ENCODE measurements at regions not wholly inside any gene's neighbourhood (a gene's known extent, or its start where the extent isn't known, plus 50 kb on each side); places are given as distances from the start of the nearest gene placed in this dataset.

- no peak for TF ChIP-seq CTCF (conservative IDR thresholded peaks at IDR 0.05; ENCODE audit: control insufficient read depth, insufficient read depth, low read depth, low read length)
- H3K4me3 ChIP-seq (ENCODE audit: control insufficient read depth, low read depth, low read length) = no peak overlapping the region
- DNase-seq (ENCODE audit: low read depth) = no peak
Observed at GRCh38 chr12:118571730-118572129, 195.4 kb downstream of the SUDS3 start.

- TF ChIP-seq CTCF (conservative IDR thresholded peaks at IDR 0.05; ENCODE audit: control insufficient read depth, insufficient read depth, low read depth, low read length) = no peak
Observed at GRCh38 chr12:118574288-118574687, 197.9 kb downstream of the SUDS3 start.

GRCh38 chr12:118575730-118576129 lies 199.4 kb downstream of the SUDS3 start:
- no peak for TF ChIP-seq CTCF (conservative IDR thresholded peaks at IDR 0.05; ENCODE audit: control insufficient read depth, insufficient read depth, low read depth, low read length)
- no peak overlapping the region for H3K4me3 ChIP-seq (ENCODE audit: control insufficient read depth, low read depth, low read length)
- DNase-seq (ENCODE audit: low read depth) = no peak

More at GRCh38 chr12:118574288-118574687, 197.9 kb downstream of the SUDS3 start:
- H3K4me3 ChIP-seq (ENCODE audit: control insufficient read depth, low read depth, low read length) = no peak overlapping the region
- DNase-seq (ENCODE audit: low read depth) = no peak

- no peak for TF ChIP-seq CTCF (conservative IDR thresholded peaks at IDR 0.05; ENCODE audit: control insufficient read depth, insufficient read depth, low read depth, low read length)
- no peak for DNase-seq (ENCODE audit: low read depth)
- no peak overlapping the region for H3K4me3 ChIP-seq (ENCODE audit: control insufficient read depth, low read depth, low read length)
Observed at GRCh38 chr12:118581371-118581770, 205.0 kb downstream of the SUDS3 start.

GRCh38 chr12:118582863-118583262 lies 206.5 kb downstream of the SUDS3 start:
- no peak for TF ChIP-seq CTCF (conservative IDR thresholded peaks at IDR 0.05; ENCODE audit: control insufficient read depth, insufficient read depth, low read depth, low read length)
- DNase-seq (ENCODE audit: low read depth) = no peak
- H3K4me3 ChIP-seq (ENCODE audit: control insufficient read depth, low read depth, low read length) = no peak overlapping the region

GRCh38 chr12:118586433-118586832 lies 210.1 kb downstream of the SUDS3 start:
- DNase-seq (ENCODE audit: low read depth) = no peak
- H3K4me3 ChIP-seq (ENCODE audit: control insufficient read depth, low read depth, low read length) = no peak overlapping the region
- no peak for TF ChIP-seq CTCF (conservative IDR thresholded peaks at IDR 0.05; ENCODE audit: control insufficient read depth, insufficient read depth, low read depth, low read length)

GRCh38 chr12:118589162-118589561 lies 212.8 kb downstream of the SUDS3 start:
- no peak for DNase-seq (ENCODE audit: low read depth)
- TF ChIP-seq CTCF (conservative IDR thresholded peaks at IDR 0.05; ENCODE audit: control insufficient read depth, insufficient read depth, low read depth, low read length) = no peak
- H3K4me3 ChIP-seq (ENCODE audit: control insufficient read depth, low read depth, low read length) = no peak overlapping the region
